Cardiac muscle cell (in vitro differentiated cells and primary cell): ENCODE measurements at regions not wholly inside any gene's neighbourhood (a gene's known extent, or its start where the extent isn't known, plus 50 kb on each side); places are given as distances from the start of the nearest gene placed in this dataset.

ENCODE experiments used
- DNase-seq, 2 donors: peaks; one replicate each; pipeline versions ENCODE4 v3.0.0 to v3.0.0-alpha.2; 2010 to 2017; ENCODE audit warnings: low read depth in 1 of 2, low spot score in 1 of 2
- H3K27ac ChIP-seq: fragments of 200-600 bp; sonication (generic); 2 replicates; pipeline ENCODE4 v1.5.1; 2016
- H3K27me3 ChIP-seq: fragments of 200-600 bp; sonication (generic); 2 replicates; pipeline ENCODE4 v1.6.0; 2016; ENCODE audit warnings: control low read depth
- H3K36me3 ChIP-seq: fragments of 200-600 bp; sonication (generic); 2 replicates; pipeline ENCODE4 v1.5.1; 2016; ENCODE audit warnings: control low read depth
- H3K4me1 ChIP-seq: fragments of 200-600 bp; sonication (generic); 2 replicates; pipeline ENCODE4 v1.8.1; 2017; ENCODE audit warnings: low read depth, mild to moderate bottlenecking, mixed run types
- H3K4me3 ChIP-seq: fragments of 200-600 bp; sonication (generic); 2 replicates; pipeline ENCODE4 v1.5.1; 2016; ENCODE audit warnings: mild to moderate bottlenecking
- H3K9me3 ChIP-seq: fragments of 200-600 bp; sonication (generic); 2 replicates; pipeline ENCODE4 v1.5.1; 2017; ENCODE audit warnings: low read depth, mild to moderate bottlenecking, control low read depth
- CTCF ChIP-seq: IDR thresholded peaks from 2 replicates; pipeline ENCODE4 v1.5.1; 2012; ENCODE audit warnings: low read depth, mild to moderate bottlenecking, low read length

- DNase-seq: peak in 1 of 2 donors; percentile 4
- Histone ChIP-seq H3K4me3 (no peak overlapping the region), H3K9me3 (no peaks in the 10 kb centered on the region)
Measured at GRCh38 chr6:98118397-98119045, 715.9 kb upstream of the POU3F2 start.

GRCh38 chr6:98124171-98124570, 710.2 kb upstream of the POU3F2 start:
- Histone ChIP-seq H3K36me3 (no peaks in the 10 kb centered on the region), H3K4me3 (no peak overlapping the region), H3K4me1 (no peaks in the 10 kb centered on the region), H3K27ac (no peak overlapping the region), H3K9me3 (no peaks in the 10 kb centered on the region), H3K27me3 (no peaks in the 10 kb centered on the region)
- DNase-seq: no peak
- no peak for TF ChIP-seq CTCF

More at GRCh38 chr6:98118397-98119045, 715.9 kb upstream of the POU3F2 start:
- Histone ChIP-seq H3K27ac (no peak overlapping the region), H3K27me3 (no peaks in the 10 kb centered on the region), H3K36me3 (no peaks in the 10 kb centered on the region), H3K4me1 (no peaks in the 10 kb centered on the region)
- TF ChIP-seq CTCF: no peak

DNA sequence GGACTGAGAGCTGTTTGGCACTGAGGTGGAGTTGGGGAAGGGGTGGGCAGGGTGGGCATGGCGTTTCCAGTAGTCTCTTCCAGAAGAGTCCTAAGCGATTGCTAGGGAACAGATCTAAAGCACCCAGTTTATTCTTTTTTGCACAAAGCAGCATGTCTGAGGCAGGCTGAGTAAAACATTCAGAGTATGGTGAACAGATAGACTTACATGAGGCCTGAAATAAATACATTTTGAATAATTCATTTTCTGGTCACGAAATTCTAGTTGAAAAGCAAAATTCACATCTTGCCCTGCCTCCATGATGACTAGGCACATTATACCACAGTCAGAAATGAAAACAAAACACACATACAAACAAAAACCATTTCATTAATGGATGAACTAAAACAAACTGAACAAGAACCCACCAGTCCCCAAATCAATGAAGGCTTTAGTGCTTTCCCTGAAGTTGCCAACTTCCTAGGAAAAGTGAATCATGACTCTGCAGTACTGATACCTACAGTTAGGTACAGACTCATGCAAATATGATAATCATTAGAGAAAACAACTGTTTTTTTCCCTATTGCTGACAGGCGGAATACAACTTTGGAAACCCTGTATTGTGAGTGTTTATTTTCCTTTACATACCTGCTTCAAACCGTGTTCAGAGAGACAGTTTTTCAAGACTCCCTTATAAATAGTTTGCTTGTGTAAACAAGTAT, 702.9 kb upstream of the POU3F2 start:
- TF ChIP-seq CTCF: no peak
- Histone ChIP-seq H3K36me3 (no peaks in the 10 kb centered on the region), H3K4me3 (no peak overlapping the region), H3K9me3 (no peaks in the 10 kb centered on the region), H3K27ac (no peak overlapping the region), H3K4me1 (no peaks in the 10 kb centered on the region), H3K27me3 (no peaks in the 10 kb centered on the region)
- no peak for DNase-seq

DNA sequence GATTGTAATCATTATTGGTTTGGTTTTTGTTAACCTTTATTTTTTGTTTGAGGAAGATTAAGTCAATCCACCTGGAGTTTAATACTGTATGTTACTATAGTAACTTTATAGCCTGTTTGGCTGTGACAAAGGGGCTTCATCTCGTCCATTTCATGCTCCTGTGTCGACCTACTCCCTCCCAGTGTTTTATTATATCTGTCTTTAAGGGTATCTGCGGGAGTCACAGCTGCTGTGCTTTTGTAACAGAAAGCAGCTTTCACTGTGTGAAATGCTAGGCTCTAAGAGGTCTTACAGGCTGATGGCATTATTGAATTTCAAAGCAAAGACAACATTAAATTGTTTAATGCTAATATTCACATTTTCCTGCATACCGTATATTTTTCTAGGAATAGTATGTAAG, 698.0 kb upstream of the POU3F2 start:
- H3K4me3 ChIP-seq: no peak overlapping the region
- no peaks in the 10 kb centered on the region for H3K4me1 ChIP-seq

GRCh38 chr6:98137391-98137790, 697.0 kb upstream of the POU3F2 start:
- Histone ChIP-seq H3K27ac (no peak overlapping the region), H3K36me3 (no peaks in the 10 kb centered on the region), H3K27me3 (no peaks in the 10 kb centered on the region), H3K4me3 (no peak overlapping the region), H3K9me3 (no peaks in the 10 kb centered on the region), H3K4me1 (no peaks in the 10 kb centered on the region)
- DNase-seq: no peak
- TF ChIP-seq CTCF: no peak

More for the DNA sequence above, 698.0 kb upstream of the POU3F2 start:
- no peaks in the 10 kb centered on the region for H3K36me3 ChIP-seq
- no peak for TF ChIP-seq CTCF
- H3K27ac ChIP-seq: no peak overlapping the region
- no peaks in the 10 kb centered on the region for H3K9me3 ChIP-seq
- no peaks in the 10 kb centered on the region for H3K27me3 ChIP-seq
- no peak for DNase-seq
